Testis (tissue), 2 donors: ENCODE measurements at regions not wholly inside any gene's neighbourhood (a gene's known extent, or its start where the extent isn't known, plus 50 kb on each side); places are given as distances from the start of the nearest gene placed in this dataset.

Experiments used
- DNase-seq: peaks from one replicate; pipeline ENCODE4 v3.0.0-alpha.2; 2019
- H3K27ac ChIP-seq, 2 donors: fragments of 200-600 bp; sonication (generic); one replicate each; pipeline ENCODE4 v1.5.1; 2019
- H3K27me3 ChIP-seq: fragments of 200-600 bp; sonication (generic); one replicate; pipeline ENCODE4 v1.5.1; 2019
- H3K36me3 ChIP-seq: fragments of 200-600 bp; sonication (generic); one replicate; pipeline ENCODE4 v1.5.1; 2017; ENCODE audit warnings: low read depth; ENCODE audit errors: missing control alignments
- H3K4me1 ChIP-seq: fragments of 200-600 bp; sonication (generic); one replicate; pipeline ENCODE4 v1.5.1; 2019
- H3K4me3 ChIP-seq, 2 donors: fragments of 200-600 bp; sonication (generic); one replicate each; pipeline ENCODE4 v1.5.1; 2017 to 2019
- H3K9me3 ChIP-seq: fragments of 200-600 bp; sonication (generic); one replicate; pipeline ENCODE4 v1.5.1; 2017
- POLR2A ChIP-seq: fragments of 450-650 bp; IDR thresholded peaks from one replicate; pipeline ENCODE4 v1.6.1; 2017; ENCODE audit warnings: antibody characterized with exemption, mild to moderate bottlenecking, moderate library complexity
- WGBS, 2 donors: methylation state at CpG; one replicate each; pipeline ENCODE4 v1.1.5; 2018; 5-methylcytosine and 5-hydroxymethylcytosine counted together
- intact Hi-C: fragments of 100-400 bp; cut with DNase I; formaldehyde crosslinking; loops from one replicate; pipeline ENCODE4 v1.15.1; 2023; ENCODE audit warnings: low total_unique reads
- TF ChIP-seq, protein P1 (sequence below), 3 experiments: fragments of 450-650 bp in 2 of 3; fragments of 200-600 bp in 1 of 3; sonication (generic) in 1 of 3; IDR thresholded peaks; one replicate each; pipeline ENCODE4 v1.5.1; 2016 to 2019; ENCODE audit warnings: antibody characterized with exemption in 3 of 3, mild to moderate bottlenecking in 2 of 3, moderate library complexity in 1 of 3

DNA sequence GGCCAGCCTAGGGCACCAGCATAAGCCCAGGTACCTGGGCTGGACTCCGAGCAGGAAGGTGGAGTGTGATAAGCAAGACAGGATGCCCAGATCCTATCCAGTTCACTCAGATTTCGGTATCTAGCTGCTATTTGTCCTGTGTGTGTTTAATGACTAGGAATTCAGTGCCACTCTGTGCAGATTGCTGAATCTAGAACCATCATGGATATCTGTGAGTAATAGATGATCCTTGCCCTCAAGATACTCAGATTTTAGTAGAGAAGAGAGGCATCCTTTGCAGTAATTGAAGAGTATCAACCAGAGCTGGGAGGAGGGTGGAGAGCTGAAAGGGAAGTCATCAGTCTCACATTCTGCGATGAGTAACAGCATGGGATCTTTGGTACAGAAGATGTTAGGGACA, 155.0 kb upstream of the ARID1B start:
- WGBS, 2 donors = 58 to 72% methylated on average over 3 of the region's 3 CpGs
- H3K36me3 ChIP-seq = no peaks in the 10 kb centered on the region
- no peak for TF ChIP-seq POLR2A
- TF ChIP-seq, protein P1, sequence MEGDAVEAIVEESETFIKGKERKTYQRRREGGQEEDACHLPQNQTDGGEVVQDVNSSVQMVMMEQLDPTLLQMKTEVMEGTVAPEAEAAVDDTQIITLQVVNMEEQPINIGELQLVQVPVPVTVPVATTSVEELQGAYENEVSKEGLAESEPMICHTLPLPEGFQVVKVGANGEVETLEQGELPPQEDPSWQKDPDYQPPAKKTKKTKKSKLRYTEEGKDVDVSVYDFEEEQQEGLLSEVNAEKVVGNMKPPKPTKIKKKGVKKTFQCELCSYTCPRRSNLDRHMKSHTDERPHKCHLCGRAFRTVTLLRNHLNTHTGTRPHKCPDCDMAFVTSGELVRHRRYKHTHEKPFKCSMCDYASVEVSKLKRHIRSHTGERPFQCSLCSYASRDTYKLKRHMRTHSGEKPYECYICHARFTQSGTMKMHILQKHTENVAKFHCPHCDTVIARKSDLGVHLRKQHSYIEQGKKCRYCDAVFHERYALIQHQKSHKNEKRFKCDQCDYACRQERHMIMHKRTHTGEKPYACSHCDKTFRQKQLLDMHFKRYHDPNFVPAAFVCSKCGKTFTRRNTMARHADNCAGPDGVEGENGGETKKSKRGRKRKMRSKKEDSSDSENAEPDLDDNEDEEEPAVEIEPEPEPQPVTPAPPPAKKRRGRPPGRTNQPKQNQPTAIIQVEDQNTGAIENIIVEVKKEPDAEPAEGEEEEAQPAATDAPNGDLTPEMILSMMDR (IDR thresholded peaks at IDR 0.05) = no peak

DNA sequence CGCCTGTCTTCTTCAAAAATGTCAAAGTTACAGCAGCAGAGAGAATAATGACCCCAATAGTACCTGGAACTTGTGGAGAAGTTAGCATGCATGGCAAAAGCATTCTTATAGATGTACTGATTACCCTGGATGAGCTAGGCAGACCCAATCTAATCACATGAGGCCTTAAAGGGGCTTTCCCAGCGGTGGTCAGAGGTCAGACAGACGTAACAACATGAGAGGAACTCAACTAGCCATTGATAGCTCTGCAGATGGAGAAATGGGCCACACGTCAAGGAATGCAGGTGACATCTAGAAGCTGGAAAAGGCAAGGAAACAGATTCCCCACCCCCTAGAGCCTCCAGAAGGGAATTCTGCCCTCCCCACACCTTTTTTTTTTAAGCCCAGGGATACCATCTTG, 156.8 kb upstream of the ARID1B start:
- H3K4me1 ChIP-seq = peaks cover 5% of the 10 kb centered on the region
- TF ChIP-seq, protein P1 (IDR thresholded peaks at IDR 0.05) = no peak
- no peak for TF ChIP-seq POLR2A
- no peaks in the 10 kb centered on the region for H3K9me3 ChIP-seq
- DNase-seq = no peak
- WGBS, 2 donors = 85 to 98% methylated on average over 4 of the region's 4 CpGs
- no peaks in the 10 kb centered on the region for H3K27me3 ChIP-seq
- no peak overlapping the region for H3K27ac ChIP-seq
- intact Hi-C loops = no loop called here
- no peak overlapping the region for H3K4me3 ChIP-seq
- H3K36me3 ChIP-seq = no peaks in the 10 kb centered on the region

More for the DNA sequence above, 155.0 kb upstream of the ARID1B start:
- Histone ChIP-seq H3K27me3 (no peaks in the 10 kb centered on the region), H3K4me3 (no peak overlapping the region), H3K9me3 (no peaks in the 10 kb centered on the region), H3K27ac (no peak overlapping the region), H3K4me1 (peaks cover 5% of the 10 kb centered on the region)
- DNase-seq = no peak
- intact Hi-C loops = no loop called here

DNA sequence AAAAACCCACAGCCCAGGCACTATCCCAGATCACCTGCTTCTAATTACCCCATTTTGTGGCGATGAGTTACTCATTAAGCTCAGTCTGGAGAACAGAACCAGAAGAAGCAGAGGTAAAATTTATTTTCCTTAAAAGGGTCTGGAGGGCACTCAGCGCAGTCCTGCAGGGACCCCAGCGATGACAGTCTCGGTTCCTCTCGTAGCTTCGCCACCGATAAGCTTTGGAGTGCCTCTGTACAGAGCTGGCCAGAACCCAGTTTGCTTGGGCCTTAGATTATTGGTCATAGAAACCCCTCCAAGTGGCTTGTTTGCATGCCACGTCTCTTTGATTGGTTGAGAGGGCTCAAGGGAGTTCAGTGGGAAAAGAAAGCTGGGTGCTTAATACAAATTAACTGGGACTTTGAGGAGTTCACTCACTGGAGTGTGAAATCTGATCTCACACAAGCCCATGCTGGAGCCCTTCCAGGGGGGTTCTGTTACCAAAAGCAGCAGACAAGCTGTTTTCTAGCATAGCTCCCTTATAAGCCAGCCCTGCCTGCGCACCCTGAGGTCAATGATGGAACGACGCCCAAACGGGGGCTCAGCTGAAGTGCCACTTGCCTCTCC, 158.5 kb upstream of the ARID1B start:
- 89 to 90% methylated on average over 12 of the region's 12 CpGs for WGBS, 2 donors
- TF ChIP-seq, protein P1 (IDR thresholded peaks at IDR 0.05) = no peak
- TF ChIP-seq POLR2A = no peak
- intact Hi-C loops = no loop called here
- H3K36me3 ChIP-seq = no peaks in the 10 kb centered on the region
- H3K27me3 ChIP-seq = no peaks in the 10 kb centered on the region
- peaks cover 5% of the 10 kb centered on the region for H3K4me1 ChIP-seq
- H3K4me3 ChIP-seq = no peak overlapping the region
- no peak overlapping the region for H3K27ac ChIP-seq
- no peaks in the 10 kb centered on the region for H3K9me3 ChIP-seq
- no peak for DNase-seq

DNA sequence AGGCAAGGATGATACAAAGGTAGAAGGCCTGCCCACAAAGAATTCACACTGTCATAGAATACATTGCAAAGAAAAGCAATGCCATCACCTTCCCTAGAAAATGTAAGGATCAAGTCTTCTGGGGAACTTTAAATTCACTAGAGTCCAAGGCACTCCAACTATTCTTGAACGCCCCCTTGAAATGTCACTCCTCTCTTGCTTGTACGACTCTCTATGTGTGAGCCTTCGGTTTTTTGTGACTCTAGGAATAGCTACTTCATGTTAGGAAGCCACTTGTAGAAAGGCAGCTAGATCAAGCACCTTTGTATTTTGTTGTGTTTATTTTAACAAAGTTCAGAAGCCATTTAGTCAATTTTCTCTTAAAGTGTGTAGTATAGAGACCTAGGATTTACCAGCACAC, 159.2 kb upstream of the ARID1B start:
- 89 to 92% methylated on average over 3 of the region's 3 CpGs for WGBS, 2 donors
- H3K27ac ChIP-seq = no peak overlapping the region
- H3K27me3 ChIP-seq = no peaks in the 10 kb centered on the region
- no peaks in the 10 kb centered on the region for H3K36me3 ChIP-seq
- H3K9me3 ChIP-seq = no peaks in the 10 kb centered on the region
- no peak for DNase-seq
- H3K4me1 ChIP-seq = peaks cover 5% of the 10 kb centered on the region
- intact Hi-C loops = no loop called here
- no peak for TF ChIP-seq POLR2A
- TF ChIP-seq, protein P1 (IDR thresholded peaks at IDR 0.05) = no peak
- H3K4me3 ChIP-seq = no peak overlapping the region

DNA sequence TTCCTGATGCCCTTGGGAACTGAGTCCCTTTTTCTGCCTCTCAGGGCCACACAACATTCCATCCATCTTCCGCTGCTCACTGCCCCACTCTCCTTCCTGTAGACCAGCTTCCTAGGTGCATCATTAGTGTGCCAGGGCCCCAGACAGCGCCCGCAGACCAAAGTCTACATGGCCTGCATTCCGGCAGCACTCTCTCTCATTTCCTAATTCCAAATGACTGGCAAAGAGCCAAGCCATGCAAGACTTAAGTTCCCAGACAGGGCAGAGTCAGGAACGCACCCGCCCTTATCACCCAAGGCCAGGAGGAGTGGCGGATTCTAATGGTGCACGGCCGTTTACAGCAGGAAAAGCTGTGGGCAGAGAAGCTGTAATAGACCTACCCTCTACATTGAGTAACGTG, 159.8 kb upstream of the ARID1B start:
- H3K9me3 ChIP-seq = no peaks in the 10 kb centered on the region
- TF ChIP-seq, protein P1 (IDR thresholded peaks at IDR 0.05) = no peak
- TF ChIP-seq POLR2A = no peak
- no peak overlapping the region for H3K4me3 ChIP-seq
- peak; percentile 48 for DNase-seq
- H3K4me1 ChIP-seq = peaks cover 5% of the 10 kb centered on the region
- H3K27me3 ChIP-seq = no peaks in the 10 kb centered on the region
- no peak overlapping the region for H3K27ac ChIP-seq
- H3K36me3 ChIP-seq = no peaks in the 10 kb centered on the region
- intact Hi-C loops = no loop called here
- 49 to 55% methylated on average over 9 to 10 of the region's 10 CpGs for WGBS, 2 donors
